ENCODE measurements at regions not wholly inside any gene's neighbourhood (a gene's known extent, or its start where the extent isn't known, plus 50 kb on each side); places are given as distances from the start of the nearest gene placed in this dataset.

DNA sequence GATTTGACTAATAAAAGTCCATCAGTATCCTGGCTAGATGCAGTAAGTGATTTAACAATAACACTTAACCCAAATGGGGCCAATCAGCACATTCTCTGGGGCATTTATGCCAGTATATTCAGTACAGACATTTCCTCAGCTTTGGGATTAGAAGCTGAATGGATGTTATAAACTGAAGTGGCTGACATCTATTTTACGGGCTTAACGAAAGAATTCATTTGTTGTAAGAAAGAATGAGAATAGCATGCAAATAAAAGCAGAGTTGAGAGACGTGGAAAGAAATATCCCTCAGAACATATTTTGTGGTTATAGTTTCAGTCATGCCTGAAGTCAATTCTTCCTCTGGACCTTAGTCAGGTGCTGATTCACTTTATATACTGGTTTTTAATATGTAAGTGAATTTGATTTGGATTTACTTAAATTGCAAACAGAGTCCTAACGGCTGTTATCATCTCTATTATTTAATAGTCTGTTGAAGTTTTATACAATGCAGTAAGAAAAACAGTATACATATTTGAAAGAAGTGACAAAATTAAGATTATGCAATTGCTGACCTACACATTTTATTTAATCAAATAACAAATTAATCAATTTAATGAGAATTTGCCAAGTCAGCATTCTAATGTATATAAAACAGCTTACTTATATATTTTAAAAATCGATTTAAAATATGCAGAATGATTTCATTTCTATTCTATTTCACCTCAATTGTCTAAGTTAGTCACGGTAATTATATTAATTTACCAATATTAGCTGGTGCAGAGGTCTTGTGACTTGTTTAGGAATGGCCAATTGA lies 513.9 kb upstream of the CADM2 start:
- intact Hi-C loops (cut with micrococcal nuclease), result no loop called here
- POLR2A ChIA-PET (ENCODE audit: unreplicated experiment), result no interaction called here
- H3K79me2 ChIP-seq (ENCODE audit: low read length), result no peaks in the 10 kb centered on the region

DNA sequence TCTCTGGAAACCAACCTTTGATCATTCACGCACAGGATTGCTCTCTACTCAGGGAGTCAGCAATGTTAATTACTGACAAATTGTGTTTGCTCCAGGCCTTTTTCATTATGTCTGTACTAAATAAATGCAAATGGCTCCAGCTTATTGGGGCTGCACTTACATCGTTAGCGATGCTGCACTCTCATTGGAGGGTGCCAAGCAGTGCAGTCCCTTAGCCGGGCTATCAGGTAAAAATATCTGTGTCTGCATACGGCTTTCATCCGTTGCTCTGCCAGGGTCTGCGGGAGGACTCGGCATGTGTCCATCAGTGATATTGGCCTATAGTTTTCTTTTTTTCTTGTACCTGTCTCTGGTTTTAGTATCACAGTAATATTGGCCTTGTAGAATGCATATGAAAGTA lies 471.5 kb upstream of the CADM2 start:
- Histone ChIP-seq H3K79me2 (ENCODE audit: low read length) (no peaks in the 10 kb centered on the region), H3K4me2 (ENCODE audit: low read length) (no peak overlapping the region), H3K27ac (ENCODE audit: low read length) (no peak overlapping the region), H3K4me3 (ENCODE audit: low read length) (no peak overlapping the region), H3K27me3 (ENCODE audit: low read length) (no peaks in the 10 kb centered on the region), H3K36me3 (ENCODE audit: low read depth, low read length) (no peaks in the 10 kb centered on the region), H3K4me1 (ENCODE audit: insufficient read depth, low read length) (no peaks in the 10 kb centered on the region), H3K9ac (ENCODE audit: low read length) (no peak overlapping the region), H2AFZ (ENCODE audit: low read length) (no peak overlapping the region), H3K9me3 (ENCODE audit: low read length) (no peaks in the 10 kb centered on the region), H4K20me1 (ENCODE audit: low read length) (no peaks in the 10 kb centered on the region), H3F3A (ENCODE audit: low read length, unreplicated experiment) (no peaks in the 10 kb centered on the region), H3K9me2 (replicated peaks; ENCODE audit: low read length) (no peaks in the 10 kb centered on the region)
- intact Hi-C loops (cut with micrococcal nuclease), result no loop called here
- ChIA-PET CTCF (no interaction called here), POLR2A (ENCODE audit: unreplicated experiment) (no interaction called here)
- DNase-seq (no peak), ATAC-seq (no peak)
- TF ChIP-seq EZH2phosphoT487 (IDR thresholded peaks at IDR 0.05; ENCODE audit: borderline replicate concordance, low read length) (no peak), EZH2 (IDR thresholded peaks at IDR 0.05; ENCODE audit: low read length, unreplicated experiment) (no peak)
- TF ChIP-seq, protein P1, sequence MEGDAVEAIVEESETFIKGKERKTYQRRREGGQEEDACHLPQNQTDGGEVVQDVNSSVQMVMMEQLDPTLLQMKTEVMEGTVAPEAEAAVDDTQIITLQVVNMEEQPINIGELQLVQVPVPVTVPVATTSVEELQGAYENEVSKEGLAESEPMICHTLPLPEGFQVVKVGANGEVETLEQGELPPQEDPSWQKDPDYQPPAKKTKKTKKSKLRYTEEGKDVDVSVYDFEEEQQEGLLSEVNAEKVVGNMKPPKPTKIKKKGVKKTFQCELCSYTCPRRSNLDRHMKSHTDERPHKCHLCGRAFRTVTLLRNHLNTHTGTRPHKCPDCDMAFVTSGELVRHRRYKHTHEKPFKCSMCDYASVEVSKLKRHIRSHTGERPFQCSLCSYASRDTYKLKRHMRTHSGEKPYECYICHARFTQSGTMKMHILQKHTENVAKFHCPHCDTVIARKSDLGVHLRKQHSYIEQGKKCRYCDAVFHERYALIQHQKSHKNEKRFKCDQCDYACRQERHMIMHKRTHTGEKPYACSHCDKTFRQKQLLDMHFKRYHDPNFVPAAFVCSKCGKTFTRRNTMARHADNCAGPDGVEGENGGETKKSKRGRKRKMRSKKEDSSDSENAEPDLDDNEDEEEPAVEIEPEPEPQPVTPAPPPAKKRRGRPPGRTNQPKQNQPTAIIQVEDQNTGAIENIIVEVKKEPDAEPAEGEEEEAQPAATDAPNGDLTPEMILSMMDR (conservative IDR thresholded peaks at IDR 0.05; ENCODE audit: low read depth, low read length), result no peak
- BruUV-seq (replicated peaks), result no TSS peak

More for the DNA sequence above, 513.9 kb upstream of the CADM2 start:
- BruUV-seq (replicated peaks), result no TSS peak
- DNase-seq (peak; percentile 12), ATAC-seq (peak; percentile 68)
- Histone ChIP-seq H3K9ac (ENCODE audit: low read length) (no peak overlapping the region), H3K27ac (ENCODE audit: low read length) (no peak overlapping the region), H3K27me3 (ENCODE audit: low read length) (no peaks in the 10 kb centered on the region), H2AFZ (ENCODE audit: low read length) (no peak overlapping the region), H3K9me3 (ENCODE audit: low read length) (no peaks in the 10 kb centered on the region), H3F3A (ENCODE audit: low read length, unreplicated experiment) (no peaks in the 10 kb centered on the region), H4K20me1 (ENCODE audit: low read length) (no peaks in the 10 kb centered on the region), H3K4me3 (ENCODE audit: low read length) (no peak overlapping the region), H3K4me2 (ENCODE audit: low read length) (no peak overlapping the region), H3K36me3 (ENCODE audit: low read depth, low read length) (no peaks in the 10 kb centered on the region), H3K4me1 (ENCODE audit: insufficient read depth, low read length) (no peaks in the 10 kb centered on the region), H3K9me2 (replicated peaks; ENCODE audit: low read length) (no peaks in the 10 kb centered on the region)
- TF ChIP-seq, protein P1 (conservative IDR thresholded peaks at IDR 0.05; ENCODE audit: low read depth, low read length), result no peak
- no peak for TF ChIP-seq EZH2phosphoT487 (IDR thresholded peaks at IDR 0.05; ENCODE audit: borderline replicate concordance, low read length)
- no peak for TF ChIP-seq EZH2 (IDR thresholded peaks at IDR 0.05; ENCODE audit: low read length, unreplicated experiment)
- CTCF ChIA-PET, result no interaction called here

- DNase-seq (no peak), ATAC-seq (no peak)
- H2AFZ ChIP-seq (ENCODE audit: low read length), result no peak overlapping the region
- CTCF ChIA-PET, result no interaction called here
- no peaks in the 10 kb centered on the region for H3K36me3 ChIP-seq (ENCODE audit: low read depth, low read length)
- TF ChIP-seq, protein P1 (conservative IDR thresholded peaks at IDR 0.05; ENCODE audit: low read depth, low read length), result no peak
- TF ChIP-seq EZH2phosphoT487 (IDR thresholded peaks at IDR 0.05; ENCODE audit: borderline replicate concordance, low read length), result no peak
- TF ChIP-seq EZH2 (IDR thresholded peaks at IDR 0.05; ENCODE audit: low read length, unreplicated experiment), result no peak
- no peaks in the 10 kb centered on the region for H3F3A ChIP-seq (ENCODE audit: low read length, unreplicated experiment)
- no peaks in the 10 kb centered on the region for H3K27me3 ChIP-seq (ENCODE audit: low read length)
- no peaks in the 10 kb centered on the region for H4K20me1 ChIP-seq (ENCODE audit: low read length)
- POLR2A ChIA-PET (ENCODE audit: unreplicated experiment), result no interaction called here
- no TSS peak for BruUV-seq (replicated peaks)
- H3K9me2 ChIP-seq (replicated peaks; ENCODE audit: low read length), result no peaks in the 10 kb centered on the region
- intact Hi-C loops (cut with micrococcal nuclease), result no loop called here
- no peak overlapping the region for H3K9ac ChIP-seq (ENCODE audit: low read length)
- no peaks in the 10 kb centered on the region for H3K79me2 ChIP-seq (ENCODE audit: low read length)
- no peak overlapping the region for H3K4me3 ChIP-seq (ENCODE audit: low read length)
- no peak overlapping the region for H3K4me2 ChIP-seq (ENCODE audit: low read length)
- no peak overlapping the region for H3K27ac ChIP-seq (ENCODE audit: low read length)
- H3K4me1 ChIP-seq (ENCODE audit: insufficient read depth, low read length), result no peaks in the 10 kb centered on the region
- H3K9me3 ChIP-seq (ENCODE audit: low read length), result no peaks in the 10 kb centered on the region
Observed at GRCh38 chr3:84504761-84505160, 454.0 kb upstream of the CADM2 start.

Measured in PC-3 (cell line).